Skeletal muscle tissue (tissue), 3 donors: ENCODE measurements at regions not wholly inside any gene's neighbourhood (a gene's known extent, or its start where the extent isn't known, plus 50 kb on each side); places are given as distances from the start of the nearest gene placed in this dataset.

Source experiments
- H3K27ac ChIP-seq: one replicate; pipeline ENCODE4 v1.7.0; 2013; ENCODE audit warnings: mild to moderate bottlenecking, low read depth, low read length, inconsistent platforms
- H3K27me3 ChIP-seq, 3 donors: one replicate each; pipeline ENCODE4 v1.7.0; 2013; ENCODE audit warnings: low read length in 3 of 3; ENCODE audit not compliant: control insufficient read depth in 3 of 3, insufficient read depth in 3 of 3
- H3K36me3 ChIP-seq, 3 donors: one replicate each; pipeline ENCODE4 v1.7.0; 2013; ENCODE audit warnings: low read length in 3 of 3; ENCODE audit not compliant: control insufficient read depth in 3 of 3, insufficient read depth in 3 of 3
- H3K4me1 ChIP-seq, 3 donors: one replicate each; pipeline ENCODE4 v1.7.0; 2013; ENCODE audit warnings: low read length in 3 of 3, mild to moderate bottlenecking in 3 of 3; ENCODE audit not compliant: control insufficient read depth in 3 of 3, insufficient read depth in 3 of 3
- H3K4me3 ChIP-seq, 3 donors: one replicate each; pipeline ENCODE4 v1.7.0; 2013; ENCODE audit warnings: low read length in 3 of 3
- H3K9ac ChIP-seq, 3 donors: one replicate each; pipeline ENCODE4 v1.7.0; 2013; ENCODE audit warnings: low read length in 3 of 3, mild to moderate bottlenecking in 3 of 3, moderate library complexity in 2 of 3, low read depth in 1 of 3
- H3K9me3 ChIP-seq, 3 donors: one replicate each; pipeline ENCODE4 v1.7.0; 2013; ENCODE audit warnings: low read length in 3 of 3; ENCODE audit not compliant: control insufficient read depth in 3 of 3
- donor health status: Osteomylitis.

GRCh38 chr7:13151978-13152377 lies 464.5 kb downstream of the ARL4A start:
- Histone ChIP-seq H3K36me3 (no peaks in the 10 kb centered on the region), H3K4me1 (no peaks in the 10 kb centered on the region), H3K27me3 (no peaks in the 10 kb centered on the region), H3K27ac (no peak overlapping the region), H3K9me3 (no peaks in the 10 kb centered on the region), H3K9ac (no peak overlapping the region), H3K4me3 (no peak overlapping the region)

DNA sequence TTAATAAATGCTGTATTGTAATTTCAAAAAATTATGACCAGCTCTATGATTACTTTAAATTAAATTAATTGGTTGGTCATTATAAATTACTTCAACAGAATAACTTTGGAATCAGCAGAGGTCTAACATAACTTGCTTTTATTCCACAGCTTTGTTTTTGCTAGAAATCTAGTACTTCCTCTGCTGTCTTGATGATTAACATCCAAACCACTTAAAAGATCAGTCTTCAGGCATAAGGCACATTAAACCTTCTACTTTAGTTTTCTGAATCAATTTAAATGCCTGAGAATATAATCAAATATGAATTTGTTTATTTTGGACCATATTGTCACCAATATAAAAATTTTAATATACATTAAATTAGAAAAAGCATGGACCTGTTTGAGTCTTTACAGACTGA lies 465.3 kb downstream of the ARL4A start:
- H3K9ac ChIP-seq = no peak overlapping the region
- H3K9me3 ChIP-seq = no peaks in the 10 kb centered on the region
- H3K27ac ChIP-seq = no peak overlapping the region
- no peak overlapping the region for H3K4me3 ChIP-seq
- H3K27me3 ChIP-seq = no peaks in the 10 kb centered on the region
- no peaks in the 10 kb centered on the region for H3K4me1 ChIP-seq
- no peaks in the 10 kb centered on the region for H3K36me3 ChIP-seq

DNA sequence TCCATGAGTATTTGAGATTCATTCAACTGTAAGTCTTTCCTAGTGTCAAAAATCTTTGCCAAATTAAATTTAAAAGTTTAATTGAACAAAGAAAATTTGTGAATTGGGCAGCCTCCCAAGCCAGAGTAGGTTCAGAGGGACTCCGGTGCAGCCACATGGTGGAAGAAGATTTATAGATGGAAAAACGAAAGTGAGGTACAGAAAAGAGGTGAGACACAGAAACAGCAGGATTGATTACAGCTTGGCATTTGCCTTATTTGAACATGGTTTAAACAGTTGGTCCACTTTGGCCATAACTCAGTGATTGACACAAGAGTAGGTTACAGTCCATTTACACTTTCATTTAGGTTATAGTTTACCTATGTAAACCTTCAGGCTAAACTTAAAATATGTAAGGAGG lies 465.8 kb downstream of the ARL4A start:
- H3K4me3 ChIP-seq = no peak overlapping the region
- H3K9me3 ChIP-seq = no peaks in the 10 kb centered on the region
- H3K27me3 ChIP-seq = no peaks in the 10 kb centered on the region
- no peaks in the 10 kb centered on the region for H3K36me3 ChIP-seq
- H3K27ac ChIP-seq = no peak overlapping the region
- no peak overlapping the region for H3K9ac ChIP-seq
- no peaks in the 10 kb centered on the region for H3K4me1 ChIP-seq

GRCh38 chr7:13153742-13154141 lies 466.3 kb downstream of the ARL4A start:
- H3K27ac ChIP-seq = no peak overlapping the region
- H3K9me3 ChIP-seq = no peaks in the 10 kb centered on the region
- H3K9ac ChIP-seq = no peak overlapping the region
- H3K27me3 ChIP-seq = no peaks in the 10 kb centered on the region
- no peaks in the 10 kb centered on the region for H3K36me3 ChIP-seq
- H3K4me3 ChIP-seq = no peak overlapping the region
- H3K4me1 ChIP-seq = no peaks in the 10 kb centered on the region

DNA sequence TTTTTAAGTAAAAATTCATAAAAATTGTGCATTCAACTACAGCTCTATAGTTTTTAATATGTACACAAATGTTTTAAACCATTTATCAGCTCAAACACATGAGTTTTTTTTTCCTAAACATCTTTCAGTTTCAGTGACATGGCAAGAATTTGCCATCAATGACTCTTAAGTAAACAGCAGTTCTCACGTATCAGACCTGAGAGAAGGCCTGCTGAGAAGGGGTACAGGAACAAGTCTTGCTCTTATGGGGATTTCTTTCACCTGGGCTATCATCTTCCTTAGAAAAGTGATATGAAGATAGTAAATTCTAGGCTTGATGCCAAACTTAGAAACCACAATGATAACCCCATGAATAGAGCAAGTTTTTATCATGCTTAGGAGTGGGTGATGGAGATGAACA lies 467.8 kb downstream of the ARL4A start:
- Histone ChIP-seq H3K27me3 (no peaks in the 10 kb centered on the region), H3K9ac (no peak overlapping the region), H3K4me1 (no peaks in the 10 kb centered on the region)

GRCh38 chr7:13159003-13159402 lies 471.6 kb downstream of the ARL4A start:
- H3K4me3 ChIP-seq = no peak overlapping the region
- no peaks in the 10 kb centered on the region for H3K36me3 ChIP-seq
- H3K4me1 ChIP-seq = no peaks in the 10 kb centered on the region
- H3K9ac ChIP-seq = no peak overlapping the region
- no peaks in the 10 kb centered on the region for H3K9me3 ChIP-seq
- H3K27me3 ChIP-seq = no peaks in the 10 kb centered on the region
- H3K27ac ChIP-seq = no peak overlapping the region

More for the DNA sequence above, 467.8 kb downstream of the ARL4A start:
- Histone ChIP-seq H3K4me3 (no peak overlapping the region), H3K9me3 (no peaks in the 10 kb centered on the region), H3K36me3 (no peaks in the 10 kb centered on the region), H3K27ac (no peak overlapping the region)

GRCh38 chr7:13159467-13160184 lies 472.2 kb downstream of the ARL4A start:
- Histone ChIP-seq H3K27ac (no peak overlapping the region), H3K4me1 (no peaks in the 10 kb centered on the region), H3K9ac (no peak overlapping the region), H3K36me3 (no peaks in the 10 kb centered on the region), H3K4me3 (no peak overlapping the region), H3K9me3 (no peaks in the 10 kb centered on the region), H3K27me3 (no peaks in the 10 kb centered on the region)

- H3K4me3 ChIP-seq = no peak overlapping the region
- H3K9me3 ChIP-seq = no peaks in the 10 kb centered on the region
- H3K27ac ChIP-seq = no peak overlapping the region
- no peaks in the 10 kb centered on the region for H3K27me3 ChIP-seq
- no peaks in the 10 kb centered on the region for H3K4me1 ChIP-seq
- H3K9ac ChIP-seq = no peak overlapping the region
- no peaks in the 10 kb centered on the region for H3K36me3 ChIP-seq
Observed at GRCh38 chr7:13161125-13161524, 473.7 kb downstream of the ARL4A start.

DNA sequence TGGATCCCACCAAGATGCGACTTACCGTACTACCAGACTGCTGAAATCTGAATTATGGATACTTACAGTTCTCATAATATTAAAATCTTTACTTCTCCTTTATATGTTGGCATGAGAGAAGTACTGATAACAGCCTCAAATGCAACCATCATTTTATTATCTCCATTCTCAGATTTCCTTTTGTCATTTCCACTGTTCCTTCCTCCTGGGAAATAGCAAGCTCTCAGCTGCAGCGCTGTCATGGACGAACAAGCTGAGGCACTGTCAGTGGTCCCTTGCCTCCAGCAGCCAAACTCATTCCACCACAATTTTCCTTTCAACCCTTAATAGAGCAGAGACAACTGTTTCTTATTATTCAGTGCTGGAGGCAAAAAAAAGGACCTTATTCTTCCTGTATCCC lies 478.4 kb downstream of the ARL4A start:
- Histone ChIP-seq H3K36me3 (no peaks in the 10 kb centered on the region), H3K4me1 (no peaks in the 10 kb centered on the region), H3K27me3 (no peaks in the 10 kb centered on the region), H3K9me3 (no peaks in the 10 kb centered on the region), H3K4me3 (no peak overlapping the region), H3K27ac (no peak overlapping the region), H3K9ac (no peak overlapping the region)

GRCh38 chr7:13166801-13167200 lies 479.4 kb downstream of the ARL4A start:
- no peak overlapping the region for H3K9ac ChIP-seq
- H3K4me3 ChIP-seq = no peak overlapping the region
- no peaks in the 10 kb centered on the region for H3K36me3 ChIP-seq
- H3K27me3 ChIP-seq = no peaks in the 10 kb centered on the region
- no peak overlapping the region for H3K27ac ChIP-seq
- no peaks in the 10 kb centered on the region for H3K9me3 ChIP-seq
- no peaks in the 10 kb centered on the region for H3K4me1 ChIP-seq
